IMR-90 (cell line): ENCODE measurements at regions not wholly inside any gene's neighbourhood (a gene's known extent, or its start where the extent isn't known, plus 50 kb on each side); places are given as distances from the start of the nearest gene placed in this dataset.

ENCODE experiments used
- ATAC-seq: fragments of 200-7000 bp; cut with Tn5 transposase; 2 replicates; pipeline ENCODE4 v1.9.1; 2020; ENCODE audit warnings: low read depth, mild to moderate bottlenecking, moderate library complexity
- BruUV-seq: library from RNA; stranded (reverse); fragments of 400-500 nt; replicated peaks from 2 replicates; lab custom pipeline; 2021; lab: Mats Ljungman, UMichigan
- CTCF ChIA-PET: fragments of 300-600 bp; formaldehyde crosslinking; extraction: SDS; loops from one replicate; lab custom pipeline; 2021; ENCODE audit warnings: antibody characterized with exemption; lab: Yijun Ruan, JAX
- POLR2A ChIA-PET: fragments of 300-600 bp; sonication (Branson Sonifier 250); formaldehyde crosslinking; loops from one replicate; lab custom pipeline; 2022; ENCODE audit warnings: antibody characterized with exemption; ENCODE audit not compliant: unreplicated experiment; lab: Charles Lee
- DNase-seq: peaks from one replicate; pipeline ENCODE4 v3.0.0; 2013
- H2AFZ ChIP-seq: replicated peaks from 2 replicates; pipeline ENCODE3; 2013; ENCODE audit warnings: low read length, mild to moderate bottlenecking; ENCODE audit not compliant: poor library complexity
- H2AK5ac ChIP-seq: 2 replicates; pipeline ENCODE4 v1.6.1; 2013; ENCODE audit warnings: low read depth, low read length, inconsistent platforms
- H2AK9ac ChIP-seq: replicated peaks from 2 replicates; pipeline ENCODE3; 2013; ENCODE audit warnings: mild to moderate bottlenecking, low read depth, low read length, moderate library complexity; ENCODE audit not compliant: poor library complexity
- H2BK120ac ChIP-seq: 2 replicates; pipeline ENCODE4 v1.6.1; 2013; ENCODE audit warnings: low read depth, low read length, inconsistent platforms
- H2BK15ac ChIP-seq: 3 replicates; pipeline ENCODE4 v1.6.1; 2013; ENCODE audit warnings: low read depth, low read length, inconsistent platforms
- H2BK20ac ChIP-seq: 2 replicates; pipeline ENCODE4 v1.6.1; 2013; ENCODE audit warnings: low read depth, mild to moderate bottlenecking, inconsistent platforms, low read length, moderate library complexity
- H2BK5ac ChIP-seq: 2 replicates; pipeline ENCODE4 v1.6.1; 2013; ENCODE audit warnings: mild to moderate bottlenecking, low read depth, low read length, inconsistent platforms; ENCODE audit not compliant: poor library complexity, severe bottlenecking
- H3K14ac ChIP-seq: replicated peaks from 2 replicates; pipeline ENCODE4 v1.6.1; 2013; ENCODE audit warnings: low read depth, low read length, inconsistent platforms
- H3K18ac ChIP-seq: 2 replicates; pipeline ENCODE4 v1.6.1; 2013; ENCODE audit warnings: low read depth, low read length, control low read depth
- H3K23ac ChIP-seq: 2 replicates; pipeline ENCODE4 v1.6.1; 2013; ENCODE audit warnings: low read depth, low read length, inconsistent platforms
- H3K27ac ChIP-seq: 2 replicates; pipeline ENCODE4 v1.5.1; 2013; ENCODE audit warnings: mild to moderate bottlenecking, control low read depth, low read length; ENCODE audit not compliant: insufficient read depth
- H3K27me3 ChIP-seq: 2 replicates; pipeline ENCODE4 v1.6.1; 2013; ENCODE audit warnings: low read length; ENCODE audit not compliant: control insufficient read depth, insufficient read depth
- H3K36me3 ChIP-seq: 2 replicates; pipeline ENCODE4 v1.6.1; 2013; ENCODE audit warnings: low read length, mixed read lengths; ENCODE audit not compliant: control insufficient read depth, insufficient read depth
- H3K4ac ChIP-seq: 2 replicates; pipeline ENCODE4 v1.6.1; 2013; ENCODE audit warnings: low read depth, low read length, inconsistent platforms
- H3K4me1 ChIP-seq: 2 replicates; pipeline ENCODE4 v1.6.1; 2013; ENCODE audit warnings: low read length, mixed read lengths; ENCODE audit not compliant: control insufficient read depth, insufficient read depth
- H3K4me2 ChIP-seq: 2 replicates; pipeline ENCODE4 v1.6.1; 2013; ENCODE audit warnings: low read depth, mild to moderate bottlenecking, control low read depth, low read length, moderate library complexity
- H3K4me3 ChIP-seq: 2 replicates; pipeline ENCODE4 v1.5.1; 2013; ENCODE audit warnings: low read depth, mild to moderate bottlenecking, control low read depth, low read length, moderate library complexity; ENCODE audit not compliant: insufficient read depth
- H3K56ac ChIP-seq: 2 replicates; pipeline ENCODE4 v1.6.1; 2013; ENCODE audit warnings: low read length, inconsistent platforms; ENCODE audit not compliant: insufficient read depth; ENCODE audit errors: extremely low read depth
- H3K79me1 ChIP-seq, 2 experiments: 2 replicates each; pipeline ENCODE4 v1.6.1; 2013; ENCODE audit warnings: low read length in 2 of 2, inconsistent platforms in 1 of 2, low read depth in 1 of 2
- H3K9ac ChIP-seq: 2 replicates; pipeline ENCODE4 v1.6.1; 2013; ENCODE audit warnings: low read depth, low read length, control low read depth
- H3K9me1 ChIP-seq: 2 replicates; pipeline ENCODE4 v1.6.1; 2013; ENCODE audit warnings: low read length, inconsistent platforms; ENCODE audit not compliant: insufficient read depth
- H3K9me3 ChIP-seq: 2 replicates; pipeline ENCODE4 v1.6.1; 2013; ENCODE audit warnings: low read length; ENCODE audit not compliant: control insufficient read depth, insufficient read depth
- H4K20me1 ChIP-seq: 2 replicates; pipeline ENCODE4 v1.6.1; 2013; ENCODE audit warnings: low read length, inconsistent platforms; ENCODE audit not compliant: insufficient read depth
- H4K5ac ChIP-seq: 2 replicates; pipeline ENCODE4 v1.6.1; 2013; ENCODE audit warnings: mild to moderate bottlenecking, low read depth, low read length, control low read depth
- H4K8ac ChIP-seq, 2 experiments: 2 replicates each; pipeline ENCODE4 v1.6.1; 2013; ENCODE audit warnings: low read depth in 2 of 2, low read length in 2 of 2, control low read depth in 1 of 2, inconsistent platforms in 1 of 2
- H4K91ac ChIP-seq: 2 replicates; pipeline ENCODE4 v1.6.1; 2013; ENCODE audit warnings: low read depth, low read length, inconsistent platforms; ENCODE audit not compliant: insufficient read depth
- BHLHE40 ChIP-seq: fragments of 150-350 bp; IDR thresholded peaks from 2 replicates; pipeline ENCODE4 v1.6.1; 2016; ENCODE audit warnings: mild to moderate bottlenecking, low read depth, low read length
- CEBPB ChIP-seq: IDR thresholded peaks from 2 replicates; pipeline ENCODE4 v1.6.1; 2012; ENCODE audit warnings: low read depth, low read length, improper control_type of control experiment
- CTCF ChIP-seq: conservative IDR thresholded peaks from 2 replicates; pipeline ENCODE4 v1.5.1; 2012; ENCODE audit warnings: mild to moderate bottlenecking, low read depth, low read length, improper control_type of control experiment
- ELK1 ChIP-seq: fragments of 150-350 bp; IDR thresholded peaks from 2 replicates; pipeline ENCODE4 v1.6.1; 2016; ENCODE audit warnings: low read depth, mild to moderate bottlenecking, low read length, moderate library complexity, borderline replicate concordance
- FOS ChIP-seq: fragments of 150-350 bp; IDR thresholded peaks from 2 replicates; pipeline ENCODE4 v1.6.1; 2016; ENCODE audit warnings: low read depth, low read length
- MAFK ChIP-seq: IDR thresholded peaks from 2 replicates; pipeline ENCODE4 v1.6.1; 2012; ENCODE audit warnings: low read depth, low read length, improper control_type of control experiment
- MAZ ChIP-seq: IDR thresholded peaks from 2 replicates; pipeline ENCODE4 v1.6.1; 2012; ENCODE audit warnings: low read depth, mild to moderate bottlenecking, low read length, improper control_type of control experiment, moderate library complexity, borderline replicate concordance
- MXI1 ChIP-seq: IDR thresholded peaks from 2 replicates; pipeline ENCODE4 v1.6.1; 2012; ENCODE audit warnings: low read depth, mild to moderate bottlenecking, low read length, moderate library complexity, borderline replicate concordance
- NFE2L2 ChIP-seq: fragments of 150-350 bp; IDR thresholded peaks from 2 replicates; pipeline ENCODE4 v1.6.1; 2016; ENCODE audit warnings: low read depth, mild to moderate bottlenecking, low read length
- RAD21 ChIP-seq: IDR thresholded peaks from 2 replicates; pipeline ENCODE4 v1.6.1; 2012; ENCODE audit warnings: low read length, improper control_type of control experiment
- RCOR1 ChIP-seq: IDR thresholded peaks from 2 replicates; pipeline ENCODE4 v1.6.1; 2012; ENCODE audit warnings: mild to moderate bottlenecking, low read length, improper control_type of control experiment; ENCODE audit not compliant: insufficient replicate concordance
- RFX5 ChIP-seq: IDR thresholded peaks from 2 replicates; pipeline ENCODE4 v1.8.0; 2012; ENCODE audit warnings: low read depth, mild to moderate bottlenecking, low read length, moderate library complexity
- SMC3 ChIP-seq: fragments of 150-350 bp; IDR thresholded peaks from 2 replicates; pipeline ENCODE4 v1.6.1; 2016; ENCODE audit warnings: low read depth, mild to moderate bottlenecking, antibody characterized with exemption, low read length, moderate library complexity
- WGBS, 2 experiments: methylation state at CpG; one replicate each; pipeline versions ENCODE4 v1.1.5 to v1.1.7; 2013; ENCODE audit warnings: missing lambda C conversion rate in 2 of 2; ENCODE audit not compliant: insufficient read length in 1 of 2; ENCODE audit errors: extremely low coverage in 2 of 2; 5-methylcytosine and 5-hydroxymethylcytosine counted together
- dilution Hi-C: fragments of 300-500 bp; cut with HindIII; formaldehyde crosslinking; loops from one replicate; pipeline ENCODE4 v1.14.3; 2018; ENCODE audit warnings: low sequenced_read_pairs; ENCODE audit not compliant: unreplicated experiment
- in situ Hi-C: fragments of 300-500 bp; cut with MboI; formaldehyde crosslinking; loops from 3 replicates; pipeline ENCODE4 v1.14.3; 2019; ENCODE audit warnings: low sequenced_read_pairs, inconsistent platforms, mixed read lengths
- intact Hi-C: fragments of 100-400 bp; cut with micrococcal nuclease; formaldehyde crosslinking; loops from 2 replicates; pipeline ENCODE4 v1.10.0; 2022

- Histone ChIP-seq H3K4ac (peak overlapping the region; percentile 71), H2AK5ac (peak overlapping the region; percentile 88), H2AK9ac (peak overlapping the region; percentile 90), H3K4me1 (peaks cover 10% of the 10 kb centered on the region), H2AFZ (peak overlapping the region; percentile 58), H4K5ac (no peak overlapping the region; the same call in 1 of the 2 replicates), H3K27ac (peak overlapping the region; percentile 64), H2BK5ac (peak overlapping the region; percentile 94), H3K23ac (no peak overlapping the region; the same call in 1 of the 2 replicates), H3K56ac (no peak overlapping the region), H3K79me1 (0 out of 4 replicates have a peak, but pooled peaks cover 0 to 5% of the 10 kb centered on the region in 2 experiments), H4K20me1 (no peaks in the 10 kb centered on the region), H3K9me1 (peaks cover 11% of the 10 kb centered on the region), H3K36me3 (no peaks in the 10 kb centered on the region), H3K27me3 (no peaks in the 10 kb centered on the region), H4K91ac (peak overlapping the region; percentile 82), H3K18ac (peak overlapping the region; percentile 69), H3K9me3 (no peaks in the 10 kb centered on the region), H2BK120ac (peak overlapping the region; percentile 76), H3K4me2 (no peak overlapping the region), H3K14ac (peak overlapping the region; percentile 77), H4K8ac (peak overlapping the region; percentile 54 to 62; a peak in 3 of 4 replicates), H2BK15ac (peak overlapping the region; percentile 82; the same call in 1 of the 3 replicates), H3K4me3 (no peak overlapping the region), H2BK20ac (peak overlapping the region; percentile 77), H3K9ac (no peak overlapping the region)
- WGBS, 2 experiments: 100% methylated on average over 2 of the region's 3 CpGs; no CpG with 5 or more reads in 1 of the 2 experiments
- no peak for ATAC-seq
- TF ChIP-seq ELK1: no peak
- no peak for TF ChIP-seq CEBPB
- no peak for TF ChIP-seq RFX5
- TF ChIP-seq BHLHE40: no peak
- TF ChIP-seq SMC3: no peak
- no peak for TF ChIP-seq NFE2L2
- no peak for TF ChIP-seq MAFK
- TF ChIP-seq MAZ: no peak
- no peak for TF ChIP-seq CTCF
- no peak for TF ChIP-seq RAD21
- no peak for TF ChIP-seq MXI1
- no peak for TF ChIP-seq RCOR1
- TF ChIP-seq FOS: no peak
- no peak for DNase-seq
- in situ Hi-C loops (no loop called here), dilution Hi-C loops (no loop called here), intact Hi-C loops (no loop called here)
- POLR2A ChIA-PET: no interaction called here
- CTCF ChIA-PET: no interaction called here
- no TSS peak for BruUV-seq
Measured at GRCh38 chr5:33092719-33093118, 348.0 kb upstream of the TARS1 start.
